Glomerular visceral epithelial cell (primary cell): ENCODE measurements at regions not wholly inside any gene's neighbourhood (a gene's known extent, or its start where the extent isn't known, plus 50 kb on each side); places are given as distances from the start of the nearest gene placed in this dataset.
"Not testable (repeated sequence)": the region's sequence is repeated elsewhere in the genome, so short reads cannot be mapped to it uniquely, and the experiment has no call there.

Source experiments
- DNase-seq: peaks from one replicate; pipeline ENCODE4 v3.0.0-alpha.2; 2016; ENCODE audit errors: extremely low spot score

DNA sequence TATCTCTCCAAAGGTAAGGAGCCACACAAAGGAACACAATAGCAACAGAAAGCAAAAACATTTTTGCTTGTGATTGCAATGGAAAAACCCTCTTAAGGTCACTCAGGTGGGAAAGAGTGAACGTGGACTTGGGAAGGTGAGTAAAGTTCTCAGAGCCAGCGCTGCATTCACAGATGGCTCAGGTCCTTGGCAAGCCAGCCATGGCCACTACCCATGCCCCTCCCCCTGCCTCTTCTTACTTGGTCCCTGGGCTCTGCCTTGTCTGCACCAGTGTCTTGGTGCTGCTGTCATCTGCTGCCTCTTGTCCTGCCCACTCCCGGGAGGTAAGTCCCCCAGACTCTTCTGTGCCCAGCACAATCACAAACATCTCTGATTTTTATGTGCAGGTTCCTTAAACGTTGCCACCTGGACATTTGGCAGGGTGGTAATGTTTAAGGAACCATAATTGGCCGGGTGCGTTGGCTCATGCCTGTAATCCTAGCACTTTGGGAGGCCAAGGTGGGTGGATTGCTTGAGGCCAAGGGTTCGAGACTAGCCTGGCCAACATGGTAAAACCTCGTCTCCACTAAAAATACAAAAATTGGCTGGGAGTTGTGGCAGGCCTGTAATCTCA, 74.6 kb downstream of the FEM1C start:
- DNase-seq, result no peak

DNA sequence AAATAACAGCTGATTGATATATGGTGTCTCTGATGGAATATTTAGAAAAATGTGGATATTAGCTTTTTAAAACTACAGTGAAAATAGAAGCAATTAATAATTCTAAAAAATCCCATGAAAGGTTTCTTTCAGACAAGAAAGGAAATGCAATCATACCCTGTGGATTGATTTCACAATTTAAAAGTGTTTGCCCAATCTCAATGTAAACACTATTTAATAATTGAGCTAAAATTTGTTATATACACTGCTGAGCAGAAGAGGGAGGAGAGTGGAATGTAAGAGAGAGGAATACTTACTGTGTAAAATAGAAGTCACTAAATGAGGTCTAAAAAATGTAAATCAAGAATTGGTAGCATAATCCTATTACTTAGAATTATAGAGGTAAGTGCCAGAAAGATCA, 76.9 kb downstream of the FEM1C start:
- no peak for DNase-seq

DNA sequence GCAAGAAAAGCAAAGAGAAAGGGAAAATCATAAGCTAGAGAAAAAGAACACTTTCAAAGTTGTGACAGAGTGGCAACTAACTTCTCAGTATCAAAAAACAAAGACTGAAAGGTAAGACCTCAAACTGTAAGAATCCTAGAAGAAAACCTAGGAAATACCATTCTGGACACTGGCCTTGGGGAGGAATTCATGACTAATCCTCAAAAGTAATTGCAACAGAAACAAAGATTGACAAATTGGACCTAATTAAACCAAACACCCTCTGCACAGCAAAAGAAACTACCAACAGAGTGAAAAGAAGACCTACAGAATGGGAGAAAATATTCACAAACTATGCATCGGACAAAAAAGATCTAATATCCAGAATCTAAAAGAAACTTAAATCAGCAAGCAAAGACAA, 79.1 kb downstream of the FEM1C start:
- no peak for DNase-seq

DNA sequence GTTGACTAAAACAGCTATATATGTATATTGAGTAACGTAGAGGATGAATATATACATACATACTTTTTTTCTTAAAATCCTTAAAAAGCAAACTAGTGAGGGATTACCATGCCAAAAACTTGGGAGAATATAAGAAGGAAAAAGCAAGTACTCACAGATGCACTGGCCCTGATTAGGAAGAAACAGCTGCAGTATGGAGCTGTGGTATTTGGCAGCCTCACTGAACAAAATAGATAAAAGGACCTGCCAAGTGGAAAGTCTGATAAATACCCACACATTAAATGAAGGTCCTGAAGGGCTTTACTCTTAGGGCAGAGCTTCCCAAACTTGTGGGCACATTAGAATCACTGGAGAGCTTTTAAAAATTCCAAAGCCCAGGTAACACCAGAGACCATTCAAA, 80.6 kb downstream of the FEM1C start:
- DNase-seq, result no peak

DNA sequence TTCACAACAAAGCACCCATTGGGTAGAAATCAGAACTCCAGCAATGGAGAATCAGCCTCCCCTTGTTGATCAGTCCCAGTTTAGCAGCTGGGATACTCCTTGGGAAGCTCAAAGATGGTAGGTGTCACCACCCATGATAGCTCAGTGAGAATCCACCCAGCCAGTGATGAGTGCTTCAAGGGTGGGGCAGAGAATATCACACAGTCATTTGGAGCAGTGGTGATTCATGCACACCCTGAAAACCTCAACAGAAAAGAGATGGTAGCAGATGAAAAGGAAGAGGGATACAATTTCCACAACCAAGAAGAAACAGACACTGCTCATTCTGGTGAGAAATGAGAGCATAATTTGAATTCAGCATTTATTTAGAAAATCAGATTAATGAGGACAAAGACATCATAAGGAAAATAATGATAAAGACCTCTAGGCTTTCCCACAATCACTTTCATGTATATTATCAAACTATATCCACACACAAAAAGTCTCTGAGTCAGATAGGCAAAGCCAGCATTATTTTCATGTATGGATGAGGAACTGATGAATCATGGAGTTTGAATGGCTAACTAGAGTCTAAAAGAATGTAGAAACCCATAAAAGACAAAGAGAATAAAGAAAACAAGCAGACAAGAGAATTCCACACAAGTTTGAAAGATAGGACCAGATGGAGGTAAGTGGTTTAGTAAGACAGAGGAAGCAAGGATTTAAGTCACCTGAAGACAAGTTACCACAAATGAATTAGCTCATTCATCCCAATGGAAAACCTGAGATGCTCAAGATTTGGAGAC, 82.9 kb downstream of the FEM1C start:
- DNase-seq, result peak; percentile 80

DNA sequence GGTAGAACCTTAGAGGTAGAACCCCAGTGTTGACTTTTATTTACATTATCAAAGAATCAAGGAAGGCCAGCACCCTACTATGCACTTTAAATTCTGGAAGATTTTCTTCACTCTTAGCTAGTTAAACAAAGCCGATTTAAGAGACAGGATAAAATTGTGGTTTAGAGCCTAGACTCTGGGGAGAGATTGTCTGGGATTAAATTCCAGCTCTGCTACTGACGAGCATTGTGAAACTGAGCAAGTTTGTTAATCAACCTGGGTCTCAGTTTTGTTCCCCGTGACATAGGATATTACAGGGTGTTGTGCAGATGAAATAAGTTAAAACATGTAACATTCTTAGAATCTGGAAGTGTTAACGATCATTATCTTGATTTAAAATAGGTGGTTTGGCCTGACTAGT, 83.5 kb downstream of the FEM1C start:
- DNase-seq, result no peak

DNA sequence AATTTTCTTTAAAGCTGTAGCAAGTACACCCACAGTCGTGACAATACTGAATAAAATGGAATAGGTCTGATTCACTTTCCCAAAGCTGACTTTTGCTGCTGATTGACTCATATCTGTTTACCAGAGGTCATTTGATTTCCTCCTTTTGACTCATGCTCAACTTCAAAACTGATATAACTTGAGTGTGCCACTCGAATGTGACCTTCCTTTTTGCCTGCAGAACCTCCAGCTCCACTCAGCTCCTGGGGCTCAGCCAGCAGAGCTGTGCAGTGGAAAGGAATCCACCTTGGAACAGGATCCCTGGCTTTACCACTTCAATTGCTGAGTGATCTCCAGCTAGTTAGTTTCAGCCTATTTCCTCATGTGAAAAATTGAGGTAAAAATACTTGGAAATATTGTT, 84.1 kb downstream of the FEM1C start:
- DNase-seq, result peak; percentile 72

DNA sequence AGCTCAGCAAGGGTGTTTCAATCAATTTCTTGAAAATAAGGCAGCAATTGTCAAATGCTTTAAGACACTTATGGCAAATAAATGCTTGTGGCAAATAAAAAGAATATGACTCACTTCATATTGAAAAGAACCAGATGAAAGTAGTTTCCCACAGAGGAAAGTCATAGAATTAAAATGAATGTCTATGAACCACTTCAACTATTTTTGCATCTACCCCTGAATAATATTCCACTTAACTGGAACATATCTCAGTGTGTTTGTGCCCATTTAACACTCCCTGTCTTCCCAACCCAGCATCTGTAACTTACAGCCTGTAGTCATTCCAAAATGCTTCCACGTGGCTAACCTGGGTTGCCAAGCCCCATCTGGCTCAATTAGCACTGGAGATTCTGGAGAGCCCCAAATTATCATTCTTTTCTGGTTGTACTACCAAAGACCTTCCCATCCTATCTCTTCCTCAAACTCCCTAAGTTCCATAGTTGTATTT, 84.7 kb downstream of the FEM1C start:
- no peak for DNase-seq

DNA sequence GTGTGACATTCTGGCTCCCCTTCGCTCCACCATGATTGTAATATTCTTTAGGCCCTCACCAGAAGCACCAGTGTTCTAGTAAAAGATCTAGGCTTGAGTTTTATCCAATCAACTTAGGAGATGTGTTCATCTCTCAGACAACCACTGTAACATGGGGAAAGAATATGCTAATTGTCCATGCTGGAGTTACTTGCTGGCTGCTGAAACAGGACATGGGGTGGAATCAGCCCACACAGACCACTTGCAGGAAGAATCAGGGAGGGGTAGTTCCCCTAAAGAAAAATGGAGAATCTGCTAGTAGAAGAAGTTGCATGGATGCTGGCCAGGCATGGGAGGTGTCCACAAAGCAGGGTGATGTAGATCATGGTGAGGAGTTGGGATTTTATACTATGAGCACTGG, 86.2 kb downstream of the FEM1C start:
- DNase-seq, result no peak

DNA sequence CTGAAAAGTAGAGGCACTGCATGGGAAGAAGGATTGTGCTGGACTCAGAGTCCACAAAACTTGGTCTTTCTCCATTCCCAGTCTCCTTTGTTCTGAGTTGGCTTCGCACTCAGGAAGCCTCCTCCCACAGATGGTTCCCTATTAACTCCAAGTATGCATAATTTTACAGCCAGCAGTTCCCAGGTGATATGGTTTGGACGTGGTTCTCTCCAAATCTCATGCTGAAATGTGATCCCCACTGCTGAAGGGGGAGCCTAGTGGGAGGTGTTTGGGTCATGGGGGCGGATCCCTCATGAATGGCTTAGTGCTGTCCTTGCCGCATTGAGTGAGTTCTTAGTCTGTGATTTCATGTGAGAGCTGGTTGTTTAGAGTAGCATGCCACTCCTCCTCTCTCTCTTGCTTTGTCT, 86.6 kb downstream of the FEM1C start:
- peak; percentile 47 for DNase-seq

DNA sequence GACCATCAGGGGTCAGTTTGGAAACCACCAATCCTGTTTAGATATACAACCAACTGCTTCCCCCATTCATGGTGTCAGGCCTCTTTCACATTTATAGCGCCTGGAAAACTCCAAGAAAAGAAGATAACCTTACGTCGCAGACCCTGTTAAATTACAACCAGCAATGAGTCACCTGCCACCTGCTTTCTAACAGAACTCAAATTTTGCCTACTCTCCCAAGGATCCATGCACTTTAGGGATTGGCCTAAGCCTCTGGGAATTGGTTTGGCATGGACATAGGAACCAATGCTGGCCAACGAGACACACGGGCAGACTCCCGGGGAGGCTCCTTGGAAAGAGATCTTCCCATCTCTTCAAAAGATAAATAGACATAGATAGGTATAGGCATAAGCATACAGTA, 87.0 kb downstream of the FEM1C start:
- peak; percentile 46 for DNase-seq

DNA sequence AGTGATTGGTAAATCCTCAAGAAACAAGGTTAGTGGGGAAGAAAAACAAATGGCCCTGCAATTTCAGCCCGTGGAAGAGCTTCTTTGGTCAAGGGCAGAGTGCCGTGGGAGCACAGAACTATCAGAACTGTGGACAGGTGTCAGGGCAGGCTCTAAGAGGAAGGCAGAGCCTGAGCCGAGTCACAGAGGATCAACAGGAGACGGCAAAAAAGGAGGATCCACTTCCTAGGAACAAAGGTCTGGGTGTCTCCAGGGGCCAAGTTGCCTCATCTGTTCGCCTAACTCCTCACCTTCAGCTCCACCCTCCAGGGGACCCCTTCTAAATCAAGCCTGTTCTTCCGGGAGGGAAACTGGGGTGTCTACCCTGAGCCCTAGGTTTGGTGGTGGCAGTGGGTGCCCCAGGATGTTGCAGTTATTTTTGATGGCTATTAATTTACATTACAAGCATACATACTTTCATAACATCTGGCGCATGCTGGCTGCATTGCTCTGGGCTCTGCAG, 88.0 kb downstream of the FEM1C start:
- no peak for DNase-seq

DNA sequence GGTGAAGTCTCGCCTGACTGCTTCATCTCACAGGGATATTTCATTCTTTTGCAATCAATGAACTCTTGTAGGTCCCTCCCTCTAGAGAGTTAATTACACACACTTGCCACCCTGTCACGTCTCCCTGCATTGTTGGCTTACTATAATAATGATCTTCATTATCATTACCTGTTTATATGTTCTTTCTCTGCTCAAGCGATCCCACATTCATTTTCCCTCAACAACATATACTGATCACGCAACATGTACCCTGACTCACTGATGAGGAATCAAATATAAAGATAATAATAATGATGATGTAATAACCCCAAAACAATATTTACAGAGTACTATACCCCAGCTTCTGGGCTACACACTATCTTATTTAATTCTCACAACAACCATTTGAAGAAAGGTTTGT, 88.5 kb downstream of the FEM1C start:
- DNase-seq, result no peak

DNA sequence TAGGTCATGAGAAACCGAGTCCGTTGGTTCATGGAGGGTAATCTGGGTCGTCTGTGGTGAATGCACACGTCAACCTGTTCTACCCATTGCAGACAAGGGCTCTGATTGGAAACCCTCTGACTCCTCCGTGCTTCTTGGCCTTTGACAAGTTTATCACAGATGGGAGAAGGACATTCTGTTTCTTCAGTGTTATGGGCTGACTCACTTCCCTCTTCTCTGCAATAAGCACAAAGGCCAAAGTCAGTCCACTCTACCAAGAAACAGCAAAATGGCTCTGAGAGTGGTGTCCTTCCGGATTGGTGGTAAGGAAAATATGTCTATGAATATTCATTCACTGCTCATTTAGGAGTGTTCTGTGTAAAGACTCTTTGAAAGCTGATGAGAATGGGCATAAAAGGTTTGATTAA, 89.3 kb downstream of the FEM1C start:
- no peak for DNase-seq

DNA sequence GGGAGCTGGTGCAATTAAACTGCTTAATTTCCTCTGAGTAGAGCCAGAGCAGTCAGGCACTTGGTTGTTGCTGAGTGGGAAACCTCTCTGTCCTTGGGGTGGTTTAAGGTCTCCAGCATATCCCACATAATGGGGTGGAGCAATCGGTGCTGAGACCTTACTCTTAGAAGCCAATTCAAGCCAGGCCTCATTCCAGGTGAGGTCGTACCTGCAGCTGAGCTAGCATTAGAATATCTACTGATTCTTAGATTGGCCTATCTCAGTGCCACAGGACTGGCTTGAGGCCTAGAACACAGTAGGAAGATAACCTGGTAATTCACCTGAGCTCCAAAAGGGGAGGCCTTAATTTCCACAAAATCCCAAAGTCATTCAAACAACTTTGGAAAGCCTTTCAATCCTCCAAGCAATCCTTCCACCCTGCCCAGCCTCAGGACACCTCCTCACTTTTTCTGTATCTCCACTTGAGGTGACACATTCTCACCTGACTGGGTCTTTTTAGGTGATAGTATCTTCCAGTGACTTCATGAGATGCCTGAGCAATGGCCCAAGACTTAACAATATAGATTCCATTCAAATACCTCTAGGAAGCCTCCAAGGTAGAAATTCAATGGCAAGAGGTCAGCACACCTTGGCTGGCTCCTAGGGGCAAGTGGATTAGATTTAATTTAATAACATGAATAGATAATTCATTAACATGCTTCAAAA, 91.0 kb downstream of the FEM1C start:
- DNase-seq, result no peak

DNA sequence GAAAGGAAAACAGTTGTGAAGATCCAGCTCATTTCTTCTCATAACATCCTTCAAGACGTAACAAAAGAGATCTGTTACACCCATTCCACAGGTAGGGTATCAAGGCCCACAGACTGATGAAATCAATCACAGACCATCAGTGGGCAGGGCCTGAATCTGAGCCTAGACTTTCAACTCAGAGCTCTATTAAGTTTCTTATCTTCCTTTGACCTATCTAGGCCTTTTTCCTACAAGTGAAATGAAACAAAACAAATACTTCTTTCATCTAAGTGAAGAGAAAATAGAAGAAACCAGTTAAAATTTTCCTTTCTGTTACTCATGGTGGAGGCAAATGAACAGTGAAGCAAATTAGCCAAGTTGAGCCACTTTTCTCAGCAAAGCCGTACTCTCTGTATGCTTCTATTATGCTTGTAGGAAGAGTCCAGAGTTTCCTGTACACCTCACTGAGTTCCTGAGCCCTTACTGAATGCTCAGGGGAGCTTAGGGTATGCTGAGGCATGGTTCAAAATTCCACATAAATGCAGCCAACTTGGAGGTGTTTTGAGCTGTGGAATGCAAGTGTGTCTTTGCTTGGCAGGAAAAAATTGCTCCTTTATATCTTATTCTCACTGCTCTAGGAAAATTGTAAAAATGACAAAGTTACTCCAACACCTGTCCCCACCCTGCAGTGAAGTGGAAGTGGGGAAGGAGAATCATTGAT, 91.9 kb downstream of the FEM1C start:
- no peak for DNase-seq

DNA sequence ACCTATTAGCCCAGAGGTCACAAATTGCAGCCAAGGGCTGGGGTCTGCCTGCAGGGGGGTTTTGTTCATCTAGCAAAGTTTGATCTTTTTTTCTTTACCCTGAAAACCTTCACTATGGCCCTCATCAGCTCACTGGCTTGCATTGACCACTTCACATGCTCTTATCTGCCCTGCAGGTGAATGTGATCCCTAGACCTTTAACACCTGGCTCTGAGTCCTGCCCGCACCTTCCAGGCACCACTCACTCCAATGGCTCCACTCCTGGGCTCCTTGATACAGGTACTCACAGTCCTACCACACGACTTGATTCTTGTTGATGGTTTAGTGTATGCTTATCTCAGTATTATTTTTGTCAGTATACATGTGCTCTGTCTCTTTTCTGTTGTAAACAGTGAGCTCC, 92.5 kb downstream of the FEM1C start:
- no peak for DNase-seq

DNA sequence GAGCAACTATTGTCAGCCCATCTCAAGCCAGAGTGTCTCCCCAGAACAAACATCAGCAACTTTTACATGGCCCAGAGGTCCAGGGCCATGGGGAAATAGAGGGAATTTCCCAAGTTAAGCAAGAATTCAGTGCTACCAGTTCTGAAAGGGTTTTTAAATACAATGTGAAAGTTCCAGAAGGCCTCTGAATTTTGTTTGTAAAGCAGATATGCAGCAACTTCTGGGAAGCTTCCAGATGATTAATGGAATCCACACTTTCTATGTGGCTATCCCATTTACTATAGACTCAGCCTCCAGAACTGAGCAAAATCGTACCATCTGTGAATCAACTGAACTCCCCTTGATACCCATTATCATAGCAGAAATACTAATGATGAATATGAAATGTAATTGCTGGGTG, 93.8 kb downstream of the FEM1C start:
- DNase-seq, result peak; percentile 77

DNA sequence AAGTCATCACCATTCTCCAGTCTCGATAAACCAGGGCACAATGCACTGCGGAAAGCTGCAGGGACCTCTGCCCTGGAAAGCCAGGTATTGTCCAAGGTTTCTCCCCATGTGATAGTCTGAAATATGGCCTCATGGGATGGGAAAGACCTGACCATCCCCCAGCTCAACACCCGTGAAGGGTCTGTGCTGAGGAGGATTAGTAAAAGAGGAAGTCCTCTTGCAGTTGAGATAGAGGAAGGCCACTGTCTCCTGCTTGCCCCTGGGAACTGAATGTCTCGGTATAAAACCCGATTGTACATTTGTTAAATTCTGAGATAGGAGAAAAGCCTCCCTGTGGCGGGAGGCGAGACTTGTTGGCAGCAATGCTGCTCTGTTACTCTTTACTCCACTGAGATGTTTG, 95.9 kb downstream of the FEM1C start:
- DNase-seq, result not testable (repeated sequence)

DNA sequence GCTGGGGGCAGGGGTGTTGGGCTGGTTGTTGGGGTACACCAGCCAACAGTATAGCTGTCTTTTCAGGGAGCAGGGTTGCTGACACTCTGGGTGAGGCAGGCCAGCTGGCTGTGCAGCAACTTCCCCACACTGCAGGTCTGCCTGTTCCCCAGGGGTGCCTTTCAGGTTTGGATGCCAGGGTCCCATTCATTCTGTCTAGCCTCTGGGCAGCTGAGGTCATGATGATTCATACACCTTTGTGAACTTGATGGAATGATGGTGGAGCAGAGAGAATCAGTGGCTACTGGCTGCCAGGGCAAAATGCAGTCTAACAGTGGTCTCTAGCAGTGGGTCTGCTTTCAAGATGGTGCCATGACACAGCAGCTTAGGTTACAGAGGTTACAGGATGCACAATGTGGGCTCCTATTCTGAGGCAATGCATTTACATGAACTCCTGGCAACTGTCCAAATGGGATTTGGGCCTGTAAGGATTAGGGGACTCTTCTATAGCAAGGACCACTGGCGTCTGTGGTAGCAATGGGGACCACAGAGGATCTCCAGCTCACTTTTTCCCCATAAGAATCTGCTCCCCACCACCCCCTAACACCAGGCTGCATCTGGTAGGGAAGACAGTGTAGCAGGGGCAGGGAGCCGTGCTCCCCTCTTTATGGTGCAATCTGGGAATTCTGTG, 103.7 kb downstream of the FEM1C start:
- no peak for DNase-seq

DNA sequence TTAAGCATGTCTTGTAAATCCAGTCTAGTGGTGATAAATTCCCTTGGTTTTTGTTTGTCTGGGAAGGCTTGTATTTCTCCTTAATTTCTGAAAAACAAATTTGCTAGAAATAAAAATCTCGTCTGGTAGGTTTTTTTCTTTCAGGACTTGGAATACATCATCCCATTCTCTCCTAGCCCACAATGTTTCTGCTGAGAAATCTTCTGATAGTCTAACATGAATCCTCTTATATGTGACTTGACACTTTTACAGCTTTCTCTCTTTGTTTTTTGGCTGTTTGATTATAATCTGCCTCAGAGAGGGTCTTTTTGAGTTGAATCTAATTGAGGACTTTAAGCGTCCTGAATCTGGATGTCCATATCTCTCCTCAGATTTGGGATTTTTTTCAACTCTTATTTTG, 104.9 kb downstream of the FEM1C start:
- no peak for DNase-seq

DNA sequence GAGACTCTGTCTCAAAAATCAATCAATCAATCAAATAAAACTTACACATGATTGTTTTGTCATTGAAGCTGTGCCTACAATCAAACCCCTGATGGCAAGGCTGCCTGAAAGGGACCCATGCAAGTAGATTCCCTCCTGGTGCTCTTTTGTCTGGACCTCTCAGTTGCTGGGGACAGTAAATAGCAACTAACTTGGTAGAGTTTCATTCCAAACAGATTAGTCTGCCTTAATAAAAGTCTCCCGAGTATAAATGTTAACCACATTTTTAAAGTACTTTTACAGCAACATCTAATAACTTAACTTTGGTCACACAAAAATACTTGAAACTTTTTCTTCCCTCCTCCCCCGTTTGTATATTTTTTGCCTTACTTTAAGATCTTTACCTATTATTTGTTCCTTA, 105.5 kb downstream of the FEM1C start:
- no peak for DNase-seq
